ENCODE measurements at regions not wholly inside any gene's neighbourhood (a gene's known extent, or its start where the extent isn't known, plus 50 kb on each side); places are given as distances from the start of the nearest gene placed in this dataset.
A peak's percentile ranks its signal among the peaks of the same experiment; 100 is the strongest.

- H3K27ac Mint-ChIP-seq (ENCODE audit: unreplicated experiment): peak overlapping the region; percentile 97
Observed at GRCh38 chr9:120202856-120203654, 376.9 kb downstream of the CDK5RAP2 start.

GRCh38 chr9:120198027-120198426 is 381.9 kb downstream of the CDK5RAP2 start:
- H3K4me1 Mint-ChIP-seq: peaks cover 10% of the 10 kb centered on the region
- TF ChIP-seq, protein P1, sequence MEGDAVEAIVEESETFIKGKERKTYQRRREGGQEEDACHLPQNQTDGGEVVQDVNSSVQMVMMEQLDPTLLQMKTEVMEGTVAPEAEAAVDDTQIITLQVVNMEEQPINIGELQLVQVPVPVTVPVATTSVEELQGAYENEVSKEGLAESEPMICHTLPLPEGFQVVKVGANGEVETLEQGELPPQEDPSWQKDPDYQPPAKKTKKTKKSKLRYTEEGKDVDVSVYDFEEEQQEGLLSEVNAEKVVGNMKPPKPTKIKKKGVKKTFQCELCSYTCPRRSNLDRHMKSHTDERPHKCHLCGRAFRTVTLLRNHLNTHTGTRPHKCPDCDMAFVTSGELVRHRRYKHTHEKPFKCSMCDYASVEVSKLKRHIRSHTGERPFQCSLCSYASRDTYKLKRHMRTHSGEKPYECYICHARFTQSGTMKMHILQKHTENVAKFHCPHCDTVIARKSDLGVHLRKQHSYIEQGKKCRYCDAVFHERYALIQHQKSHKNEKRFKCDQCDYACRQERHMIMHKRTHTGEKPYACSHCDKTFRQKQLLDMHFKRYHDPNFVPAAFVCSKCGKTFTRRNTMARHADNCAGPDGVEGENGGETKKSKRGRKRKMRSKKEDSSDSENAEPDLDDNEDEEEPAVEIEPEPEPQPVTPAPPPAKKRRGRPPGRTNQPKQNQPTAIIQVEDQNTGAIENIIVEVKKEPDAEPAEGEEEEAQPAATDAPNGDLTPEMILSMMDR (conservative IDR thresholded peaks at IDR 0.05): no peak
- H3K27me3 Mint-ChIP-seq (ENCODE audit: low read depth): no peaks in the 10 kb centered on the region
- no peaks in the 10 kb centered on the region for H3K9me3 Mint-ChIP-seq
- no peak overlapping the region for H3K4me3 Mint-ChIP-seq
- no peaks in the 10 kb centered on the region for H3K36me3 Mint-ChIP-seq (ENCODE audit: low read depth)
- no peak overlapping the region for H3K27ac Mint-ChIP-seq (ENCODE audit: unreplicated experiment)
- DNase-seq (ENCODE audit: low read depth, low spot score): no peak

More at GRCh38 chr9:120202856-120203654, 376.9 kb downstream of the CDK5RAP2 start:
- no peaks in the 10 kb centered on the region for H3K36me3 Mint-ChIP-seq (ENCODE audit: low read depth)
- peaks cover 13% of the 10 kb centered on the region for H3K4me1 Mint-ChIP-seq
- no peak for DNase-seq (ENCODE audit: low read depth, low spot score)
- no peaks in the 10 kb centered on the region for H3K27me3 Mint-ChIP-seq (ENCODE audit: low read depth)
- no peak overlapping the region for H3K4me3 Mint-ChIP-seq
- H3K9me3 Mint-ChIP-seq: no peaks in the 10 kb centered on the region
- TF ChIP-seq, protein P1 (conservative IDR thresholded peaks at IDR 0.05): no peak

- no peak overlapping the region for H3K27ac Mint-ChIP-seq (ENCODE audit: unreplicated experiment)
- H3K9me3 Mint-ChIP-seq: no peaks in the 10 kb centered on the region
- H3K27me3 Mint-ChIP-seq (ENCODE audit: low read depth): no peaks in the 10 kb centered on the region
- no peak for DNase-seq (ENCODE audit: low read depth, low spot score)
- H3K36me3 Mint-ChIP-seq (ENCODE audit: low read depth): no peaks in the 10 kb centered on the region
- peaks cover 5% of the 10 kb centered on the region for H3K4me1 Mint-ChIP-seq
- TF ChIP-seq, protein P1 (conservative IDR thresholded peaks at IDR 0.05): no peak
- H3K4me3 Mint-ChIP-seq: no peak overlapping the region
Observed at GRCh38 chr9:120197605-120198004, 382.4 kb downstream of the CDK5RAP2 start.

GRCh38 chr9:120191141-120191540 is 388.8 kb downstream of the CDK5RAP2 start:
- no peak for DNase-seq (ENCODE audit: low read depth, low spot score)
- Mint-ChIP-seq H3K4me3 (no peak overlapping the region), H3K36me3 (ENCODE audit: low read depth) (no peaks in the 10 kb centered on the region), H3K4me1 (no peaks in the 10 kb centered on the region), H3K27ac (ENCODE audit: unreplicated experiment) (no peak overlapping the region), H3K27me3 (ENCODE audit: low read depth) (peaks cover 26% of the 10 kb centered on the region), H3K9me3 (no peaks in the 10 kb centered on the region)
- TF ChIP-seq, protein P1 (conservative IDR thresholded peaks at IDR 0.05): no peak

DNA sequence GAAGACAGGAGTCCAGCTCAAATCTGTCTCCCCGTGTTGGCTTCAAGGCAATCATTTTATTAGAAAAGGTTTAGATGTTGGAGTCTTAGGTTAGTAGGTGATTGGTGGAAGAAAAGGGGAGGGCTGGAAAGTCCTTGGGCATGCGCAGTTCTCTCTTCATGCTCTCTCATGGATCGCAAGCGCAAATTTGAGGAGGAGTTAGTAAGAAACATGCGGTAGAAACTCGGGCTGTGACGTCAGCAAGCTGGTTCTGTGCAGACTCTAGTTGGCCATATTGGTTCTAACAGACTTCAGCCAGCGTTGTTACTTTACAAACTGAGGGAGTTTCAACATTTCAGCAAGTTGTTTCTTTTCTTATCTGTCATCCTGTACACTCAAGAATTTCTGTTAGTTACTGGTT is 392.2 kb downstream of the CDK5RAP2 start:
- Mint-ChIP-seq H3K36me3 (ENCODE audit: low read depth) (no peaks in the 10 kb centered on the region), H3K27me3 (ENCODE audit: low read depth) (peaks cover 41% of the 10 kb centered on the region), H3K4me1 (no peaks in the 10 kb centered on the region), H3K27ac (ENCODE audit: unreplicated experiment) (no peak overlapping the region), H3K9me3 (no peaks in the 10 kb centered on the region), H3K4me3 (no peak overlapping the region)
- TF ChIP-seq, protein P1 (conservative IDR thresholded peaks at IDR 0.05): no peak
- no peak for DNase-seq (ENCODE audit: low read depth, low spot score)

All from neural crest cell (in vitro differentiated cells).